HuH-7.5 (cell line): ENCODE measurements at regions not wholly inside any gene's neighbourhood (a gene's known extent, or its start where the extent isn't known, plus 50 kb on each side); places are given as distances from the start of the nearest gene placed in this dataset.

Experiments
- DNase-seq: peaks from one replicate; pipeline ENCODE4 v3.0.0; 2011; ENCODE audit warnings: low spot score

DNA sequence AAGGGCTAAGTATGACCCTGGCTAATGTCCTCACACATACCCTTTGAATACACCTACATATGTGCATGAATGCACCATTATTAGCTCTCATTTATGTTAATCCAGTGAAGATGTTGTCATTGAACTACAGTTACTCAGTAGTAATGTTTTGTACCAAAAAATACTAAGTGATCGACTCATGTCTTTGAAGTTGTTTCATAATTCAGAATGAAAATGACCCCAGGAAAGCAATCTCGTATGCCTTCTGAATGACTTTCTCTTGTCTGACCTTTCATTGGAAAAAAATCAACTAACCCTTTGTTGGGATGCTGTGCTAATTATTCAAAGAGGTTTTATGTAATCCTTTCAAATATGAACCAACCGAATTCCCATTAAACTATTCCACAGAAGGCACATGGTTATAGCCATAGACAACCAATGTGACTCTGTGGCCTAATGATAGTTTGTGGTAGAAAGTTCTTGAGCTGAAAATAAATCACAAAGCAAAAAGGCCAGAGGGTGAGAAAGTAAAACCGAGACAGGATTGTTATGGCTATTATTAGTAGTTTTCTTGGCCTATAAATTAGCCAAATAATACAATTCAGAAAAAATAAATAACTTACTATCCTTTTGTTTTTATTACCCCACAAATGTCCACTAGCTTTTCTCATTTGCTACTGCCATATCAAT lies 86.8 kb upstream of the STARD13 start:
- no peak for DNase-seq

DNA sequence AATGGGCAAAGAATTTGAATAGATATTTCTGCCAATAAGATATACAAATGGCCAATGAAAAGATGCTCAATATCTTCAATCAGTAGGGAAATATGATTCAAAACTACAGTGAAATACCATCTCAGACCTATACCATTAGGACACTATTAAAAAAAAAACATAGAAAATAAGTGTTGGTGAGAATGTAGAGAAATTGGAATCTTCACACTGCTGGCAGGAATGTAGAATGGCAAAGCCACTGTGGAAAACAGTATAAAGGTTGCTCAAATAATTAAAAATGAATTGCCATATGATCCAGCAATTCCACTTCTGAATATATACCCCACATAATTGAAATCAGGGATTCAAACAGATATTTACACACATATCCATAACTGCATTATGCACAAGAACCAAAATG lies 88.1 kb upstream of the STARD13 start:
- no peak for DNase-seq

DNA sequence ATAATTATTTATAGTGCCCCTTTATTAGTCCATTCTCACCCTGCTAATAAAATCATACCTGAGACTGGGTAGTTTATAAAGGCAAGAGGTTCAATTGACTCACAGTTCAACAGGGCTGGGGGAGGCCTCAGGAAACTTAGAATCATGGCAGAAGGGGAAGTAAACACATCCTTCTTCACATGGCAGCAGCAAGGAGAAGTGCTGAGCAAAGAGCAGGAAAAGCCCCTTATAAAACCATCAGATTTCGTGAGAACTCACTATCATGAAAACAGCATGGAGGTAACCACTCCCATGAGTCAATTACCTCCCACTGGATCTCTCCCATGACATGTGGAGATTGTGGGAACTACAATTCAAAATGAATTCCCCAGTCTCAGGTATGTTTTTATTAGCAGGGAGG lies 89.9 kb upstream of the STARD13 start:
- no peak for DNase-seq

GRCh38 chr13:33376212-33376611 lies 90.7 kb upstream of the STARD13 start:
- DNase-seq: no peak

- DNase-seq: no peak
These were observed 91.9 kb upstream of the STARD13 start for GRCh38 chr13:33377411-33377810.

- no peak for DNase-seq
These were observed 92.3 kb upstream of the STARD13 start for GRCh38 chr13:33377825-33378224.

DNA sequence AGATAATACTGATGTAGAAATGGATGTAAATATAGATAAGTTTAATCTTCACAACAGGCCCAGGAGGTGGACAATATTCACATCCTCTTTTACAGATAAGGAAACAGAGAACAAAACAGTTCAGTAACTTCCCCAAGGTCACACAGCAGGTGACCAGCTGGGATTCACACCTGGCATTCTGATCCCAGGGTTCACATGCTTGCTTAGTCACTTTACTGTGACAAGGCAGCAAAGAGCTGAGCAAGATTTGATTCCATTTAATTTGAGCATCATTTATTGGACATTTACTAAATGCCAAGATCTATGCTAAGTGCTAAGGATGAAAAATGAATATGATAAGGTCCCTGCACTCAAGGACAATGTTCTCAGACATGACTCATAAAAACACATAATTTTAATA lies 94.1 kb upstream of the STARD13 start:
- no peak for DNase-seq

DNA sequence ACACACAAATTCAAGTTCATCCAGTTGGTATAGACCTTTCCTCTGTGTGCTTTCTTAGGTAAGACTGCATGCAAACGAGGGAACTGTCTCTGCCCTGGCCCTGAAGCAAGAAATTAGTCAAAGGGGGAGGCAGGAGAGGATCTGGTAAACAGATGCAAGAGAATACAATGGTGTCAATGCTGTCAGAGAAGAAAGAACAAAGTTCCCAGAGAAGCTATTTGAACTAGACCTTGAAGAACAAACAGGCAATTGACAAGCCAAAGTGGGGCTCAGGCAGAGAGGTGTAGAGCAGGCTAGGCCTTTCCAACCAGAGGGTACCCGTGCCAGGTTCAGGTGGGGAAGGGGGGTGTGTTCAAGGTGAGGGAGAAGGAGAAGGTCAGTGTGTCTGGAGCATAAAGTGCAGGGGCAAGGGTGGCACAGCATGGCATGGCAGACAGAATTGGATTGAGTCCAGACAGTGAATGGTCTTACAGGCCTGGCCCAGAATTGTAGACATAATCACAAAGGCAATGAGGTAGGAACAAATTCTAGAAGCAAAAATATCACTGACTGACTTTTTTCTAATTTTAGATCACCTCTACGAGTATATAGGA lies 95.0 kb upstream of the STARD13 start:
- no peak for DNase-seq

DNA sequence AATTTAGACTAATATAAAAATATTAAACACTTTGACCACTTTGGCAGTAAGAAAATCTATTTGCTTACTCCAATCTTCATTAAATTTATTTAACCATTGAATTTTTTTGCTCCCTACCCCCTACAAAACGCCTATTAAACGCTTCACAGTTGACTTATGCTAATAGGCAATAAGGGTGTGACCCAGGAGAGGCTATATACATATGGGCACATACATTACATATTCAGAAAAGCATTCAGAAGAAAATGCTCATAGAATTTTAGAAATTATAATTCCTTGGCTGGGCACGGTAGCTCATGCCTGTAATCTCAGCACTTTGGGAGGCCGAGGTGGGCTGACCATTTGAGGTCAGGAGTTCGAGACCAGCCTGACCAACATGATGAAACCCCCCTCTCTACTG lies 95.6 kb upstream of the STARD13 start:
- no peak for DNase-seq

DNA sequence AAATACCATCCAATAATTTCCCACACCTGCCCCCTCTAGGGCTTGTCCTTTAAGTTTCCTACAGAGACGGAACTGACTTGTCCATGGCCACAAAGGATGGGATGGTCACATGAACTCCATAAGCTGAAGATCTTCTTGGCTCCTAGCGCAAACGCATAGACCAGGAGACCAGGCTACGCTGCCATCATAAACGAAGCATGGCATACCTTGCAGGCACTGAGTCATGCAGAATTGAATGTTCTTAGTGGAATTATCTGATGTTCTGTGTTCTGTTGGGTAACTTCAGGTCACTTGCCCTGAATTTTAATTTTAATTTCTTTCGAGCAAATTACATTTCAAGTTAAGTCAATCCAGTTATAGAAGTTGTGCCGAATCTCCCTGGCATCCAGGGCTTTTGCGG lies 96.4 kb upstream of the STARD13 start:
- no peak for DNase-seq

DNA sequence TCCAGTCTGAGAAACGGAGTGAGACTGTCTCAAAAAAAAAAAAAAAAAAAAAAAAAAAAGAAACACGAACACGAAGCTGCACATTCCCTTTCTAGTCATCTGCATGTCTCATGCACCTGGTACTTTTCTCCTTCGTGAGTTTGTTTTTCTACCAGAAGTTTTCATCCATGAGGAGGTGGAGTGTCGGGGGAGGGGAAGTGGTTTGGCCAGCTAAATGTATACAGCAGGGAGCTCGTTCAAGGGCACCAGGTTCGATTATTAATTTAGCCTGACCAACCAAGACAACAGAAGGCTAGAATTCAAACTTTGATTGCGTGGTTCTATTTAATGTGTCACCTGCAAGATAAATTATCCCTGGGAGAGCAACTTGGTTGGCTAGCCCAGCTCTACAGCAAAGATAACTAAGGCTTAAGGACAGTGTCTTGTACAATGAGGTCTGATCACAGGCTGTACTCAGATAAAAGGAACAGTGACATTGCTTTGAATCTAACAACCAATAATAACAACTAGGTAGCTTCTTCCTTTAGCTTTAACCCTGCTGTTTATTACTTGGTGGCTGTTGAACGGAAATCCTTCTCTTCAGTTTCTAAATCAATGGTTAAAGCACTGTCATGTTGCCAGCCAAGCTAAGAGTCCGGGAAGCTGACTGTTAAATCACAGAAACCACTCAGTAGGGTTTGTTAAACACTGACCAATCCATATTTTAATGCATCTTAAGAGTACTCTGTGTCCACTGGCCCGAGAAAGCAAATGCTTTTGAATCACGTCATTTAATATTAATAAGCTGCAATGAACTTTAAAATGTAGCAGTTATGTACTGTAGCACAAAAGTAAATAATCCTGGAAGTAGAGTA lies 98.4 kb upstream of the STARD13 start:
- DNase-seq: no peak

DNA sequence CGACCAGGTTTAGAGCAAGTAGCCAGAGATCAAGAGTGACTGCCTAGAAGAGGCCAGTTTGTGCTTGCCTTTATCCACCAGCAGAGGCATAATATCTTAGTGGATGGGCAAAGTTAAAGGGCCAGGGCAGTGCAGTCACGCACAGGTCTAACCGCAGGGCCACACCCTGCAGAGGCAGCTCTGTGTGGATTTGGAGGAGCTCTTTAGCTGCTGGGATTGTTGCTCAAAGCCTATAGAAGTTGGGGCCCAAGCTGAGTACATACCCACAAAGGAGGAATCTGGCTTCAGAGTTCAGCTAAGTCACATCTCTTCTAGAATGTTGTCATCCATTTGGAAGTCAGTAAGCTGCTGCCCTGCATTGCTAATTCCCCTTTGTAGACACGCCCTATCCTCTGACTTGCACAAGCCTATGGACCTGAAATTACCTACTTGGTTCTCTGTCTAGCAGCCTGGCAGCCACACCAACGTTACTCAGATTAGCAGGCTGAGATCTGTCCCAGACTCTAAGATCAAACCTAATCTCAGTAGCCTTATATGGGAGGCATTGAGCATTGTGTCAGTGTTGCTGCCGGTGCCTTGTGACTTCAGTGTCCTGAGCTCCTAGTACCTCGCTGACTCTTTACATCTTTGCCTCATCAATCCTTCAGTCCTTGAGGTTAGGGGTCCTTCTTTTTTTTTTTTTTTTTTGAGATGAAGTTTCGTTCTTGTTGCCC lies 102.9 kb upstream of the STARD13 start:
- no peak for DNase-seq

DNA sequence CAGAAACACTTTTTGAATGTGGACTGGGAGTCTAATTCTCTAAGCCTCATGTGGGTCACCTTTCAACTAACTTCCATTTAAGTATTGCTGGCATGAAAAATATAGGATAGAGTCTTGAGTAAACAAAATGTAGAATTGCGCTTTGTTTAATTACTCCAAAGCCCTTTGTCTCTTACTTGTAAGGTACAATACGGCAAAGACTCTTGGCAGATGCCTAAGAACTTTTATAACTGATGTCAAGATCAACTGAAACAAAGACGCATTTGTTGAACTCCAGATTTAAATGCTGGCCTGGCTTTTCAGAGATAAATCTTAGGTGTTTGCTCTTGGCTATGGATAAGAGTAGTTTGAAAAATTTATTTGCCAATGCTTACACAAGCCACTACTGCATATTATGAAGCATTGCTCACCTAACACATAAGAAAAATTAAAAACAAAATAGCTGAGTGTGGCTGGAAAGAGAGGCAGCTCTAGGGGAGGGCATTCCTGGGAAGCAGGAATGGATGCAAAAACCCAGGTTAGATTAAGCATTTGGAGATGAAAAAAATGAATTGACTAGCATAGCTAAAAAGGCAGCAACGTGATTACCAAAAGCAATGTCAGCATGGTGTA lies 107.3 kb upstream of the STARD13 start:
- no peak for DNase-seq

DNA sequence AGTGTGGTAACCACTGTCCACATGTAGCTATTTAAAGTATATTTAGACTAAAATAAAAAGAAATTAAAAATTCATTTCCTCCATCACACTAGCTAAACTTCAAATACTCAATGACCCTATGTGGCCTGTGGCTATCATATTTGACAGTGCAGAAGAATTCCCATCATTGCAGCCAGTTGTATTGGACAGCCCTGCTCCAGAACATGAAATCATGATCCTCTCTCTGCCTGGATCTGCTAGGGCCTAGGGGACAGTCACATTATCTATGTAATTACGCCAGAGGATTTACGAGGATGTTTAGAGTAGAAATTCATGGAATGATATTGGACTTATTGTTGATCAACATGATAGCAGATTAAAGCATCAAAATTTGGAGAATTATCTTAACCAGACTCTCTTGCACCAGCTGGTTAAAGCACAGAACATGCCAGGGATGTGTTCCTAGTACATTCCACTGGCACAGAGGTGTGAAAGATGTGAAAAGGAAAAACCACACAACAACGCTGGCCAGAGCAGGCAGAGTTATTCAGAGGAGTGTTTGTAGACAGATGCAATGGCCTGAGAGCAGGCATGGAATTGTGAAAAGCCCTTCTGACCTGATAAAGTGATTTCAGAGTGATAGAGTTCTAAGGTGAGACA lies 108.9 kb upstream of the STARD13 start:
- DNase-seq: no peak

DNA sequence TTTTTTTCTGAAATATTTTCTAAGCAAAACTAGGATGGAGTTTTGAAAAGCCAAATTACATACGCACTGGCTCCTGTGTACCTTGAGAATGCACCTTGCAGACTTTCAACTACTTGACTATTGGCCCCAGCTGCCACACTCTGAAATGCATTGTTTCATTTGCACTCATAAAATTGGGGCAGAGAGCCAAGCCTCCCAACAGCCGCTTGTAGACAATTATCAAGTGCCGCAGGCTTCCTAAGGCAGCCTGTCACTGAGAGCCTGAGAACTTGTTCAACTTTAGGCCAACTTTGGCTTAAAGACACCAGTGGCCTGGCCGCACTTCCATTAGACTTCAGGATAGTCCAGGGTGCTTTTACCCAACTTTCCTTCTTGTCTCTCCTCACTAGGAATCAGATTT lies 115.7 kb upstream of the STARD13 start:
- DNase-seq: no peak

DNA sequence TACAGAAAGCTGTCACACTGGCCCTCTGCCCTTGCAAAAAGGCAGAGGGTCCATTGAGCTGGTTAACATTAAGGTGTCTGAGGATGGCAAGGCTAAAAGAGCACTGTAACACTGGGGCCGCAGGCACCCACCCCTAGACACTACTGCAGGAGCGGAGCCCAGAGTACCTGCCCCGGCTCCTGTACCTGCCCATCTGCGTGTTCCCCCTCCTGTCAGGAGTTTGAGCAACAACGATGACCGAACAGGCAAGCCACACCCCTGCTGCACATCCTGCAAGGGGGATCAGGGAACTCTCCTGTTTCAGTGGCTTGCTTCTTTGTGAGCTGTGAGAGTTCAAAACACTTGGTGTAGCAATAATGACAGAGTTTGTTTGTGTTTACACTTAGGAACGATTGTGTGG lies 117.4 kb upstream of the STARD13 start:
- no peak for DNase-seq

DNA sequence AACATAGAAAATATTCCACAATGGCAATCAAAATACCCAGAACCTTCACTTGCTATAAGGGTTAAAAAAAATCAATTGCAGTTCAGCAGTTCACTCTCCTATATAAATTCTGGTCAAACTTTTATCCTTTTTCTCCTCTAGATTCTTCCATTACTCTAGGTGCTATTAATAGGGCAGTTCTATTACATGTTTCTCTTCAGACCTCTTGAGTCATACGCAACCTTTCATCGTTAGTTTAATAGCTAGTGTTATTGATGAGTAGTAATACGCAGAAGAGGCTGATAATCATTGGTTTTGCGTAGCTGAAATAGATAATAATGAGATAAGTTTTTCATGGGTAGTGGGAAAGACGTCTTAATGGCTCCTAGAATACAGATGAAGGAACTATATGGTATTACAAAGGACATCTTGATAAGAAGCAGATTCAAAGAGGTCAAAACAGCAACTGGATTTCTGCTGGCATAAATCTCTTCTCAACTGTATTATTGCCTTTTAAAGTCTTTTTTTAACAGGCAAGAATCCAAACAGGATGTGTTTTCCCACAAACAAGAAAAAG lies 118.3 kb upstream of the STARD13 start:
- DNase-seq: no peak

GRCh38 chr13:33405371-33405770 lies 119.8 kb upstream of the STARD13 start:
- no peak for DNase-seq

DNA sequence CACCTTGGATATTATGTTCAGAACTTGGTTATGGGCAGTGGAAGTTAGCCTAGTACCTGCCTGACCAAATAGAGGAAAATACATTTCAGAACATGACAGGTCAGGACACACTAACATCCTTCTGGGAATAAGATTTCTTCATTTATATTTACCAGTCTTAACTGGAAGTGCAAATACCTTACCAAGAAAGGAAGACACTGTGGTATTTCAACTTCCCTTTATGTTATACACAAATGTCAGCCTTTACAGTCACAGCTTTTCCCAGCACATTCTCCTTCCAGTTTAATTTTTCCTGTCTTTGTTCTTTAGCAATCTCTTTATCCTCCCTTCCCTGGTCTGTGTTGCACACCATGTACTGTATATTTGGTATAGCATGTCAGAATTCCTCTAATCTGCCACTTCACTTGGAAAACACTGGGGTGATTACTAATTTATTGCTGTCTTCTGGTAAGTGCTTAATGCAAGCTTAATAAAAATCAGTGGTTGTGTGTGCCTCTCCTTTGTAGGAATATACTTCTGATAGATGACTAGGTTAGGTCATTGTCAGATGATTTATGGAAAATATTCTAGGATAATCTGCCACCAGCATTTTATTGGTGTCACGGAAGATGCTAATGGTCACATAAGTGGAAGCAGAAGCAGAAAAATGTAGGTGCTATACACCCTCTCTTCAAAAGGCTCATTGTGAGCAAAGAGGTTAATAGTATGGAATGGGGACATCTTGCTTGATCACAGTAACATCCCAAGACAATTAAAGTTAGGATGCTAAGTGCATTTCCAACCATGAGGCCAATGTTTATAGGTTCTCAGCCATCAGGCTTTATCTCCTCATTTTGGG lies 124.3 kb upstream of the STARD13 start:
- DNase-seq: no peak

- no peak for DNase-seq
These were observed 125.1 kb upstream of the STARD13 start for GRCh38 chr13:33410619-33411018.

DNA sequence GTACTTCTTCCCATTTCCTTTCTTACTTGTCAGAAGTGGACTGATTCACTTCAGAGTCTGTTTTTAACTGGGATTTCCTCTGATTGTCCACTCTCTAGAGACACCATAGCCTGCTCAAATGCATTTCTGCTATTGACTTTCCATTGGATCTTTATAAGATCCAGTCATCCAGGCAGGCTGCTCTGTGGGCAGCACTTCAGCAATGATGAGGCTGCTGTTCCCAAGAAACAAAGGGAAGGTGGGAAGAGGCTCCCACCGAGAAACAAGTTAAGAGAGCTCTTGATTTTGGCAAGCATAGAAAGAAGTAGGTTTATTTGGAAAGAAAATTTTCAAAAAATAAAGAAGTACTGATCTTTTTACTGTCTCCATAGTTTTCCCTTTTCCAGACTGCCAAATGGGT lies 125.8 kb upstream of the STARD13 start:
- no peak for DNase-seq
